Neuron (in vitro differentiated cells): ENCODE measurements at regions not wholly inside any gene's neighbourhood (a gene's known extent, or its start where the extent isn't known, plus 50 kb on each side); places are given as distances from the start of the nearest gene placed in this dataset.

Experiments
- H2AFZ ChIP-seq: one replicate; pipeline ENCODE4 v1.6.1; 2013; ENCODE audit warnings: low read depth, mild to moderate bottlenecking, inconsistent platforms, low read length, moderate library complexity
- H3K27me3 ChIP-seq: one replicate; pipeline ENCODE4 v1.6.1; 2013; ENCODE audit warnings: low read length; ENCODE audit not compliant: insufficient read depth
- H3K36me3 ChIP-seq: one replicate; pipeline ENCODE4 v1.6.1; 2013; ENCODE audit warnings: low read length; ENCODE audit not compliant: insufficient read depth
- H3K4me1 ChIP-seq: one replicate; pipeline ENCODE4 v1.6.1; 2013; ENCODE audit warnings: low read length; ENCODE audit not compliant: insufficient read depth
- H3K4me3 ChIP-seq: 2 replicates; pipeline ENCODE4 v1.5.1; 2013; ENCODE audit warnings: mild to moderate bottlenecking, low read length, moderate library complexity
- H3K9me3 ChIP-seq: one replicate; pipeline ENCODE4 v1.6.1; 2013; ENCODE audit warnings: low read length

DNA sequence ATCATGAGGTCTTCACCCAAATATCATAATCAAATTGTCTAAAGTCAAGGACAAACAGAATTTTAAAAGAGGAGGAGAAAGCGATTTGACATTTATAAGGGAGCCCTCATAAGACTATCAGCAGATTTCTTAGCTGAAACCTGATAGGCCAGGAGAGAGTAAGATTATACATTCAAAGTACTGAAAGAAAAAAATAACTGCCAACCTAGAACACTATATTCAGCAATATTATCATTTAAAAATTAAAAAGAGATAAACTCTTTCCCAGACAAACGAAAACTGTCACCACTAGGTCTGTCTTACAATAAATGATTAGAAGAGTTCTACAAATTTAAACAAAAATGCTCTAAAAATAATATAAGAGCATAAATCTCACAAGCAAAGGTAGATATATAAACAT, 154.1 kb upstream of the TMEM106B start:
- H3K4me3 ChIP-seq, result no peak overlapping the region
- H3K9me3 ChIP-seq, result peaks cover 2% of the 10 kb centered on the region
- no peak overlapping the region for H2AFZ ChIP-seq
- H3K36me3 ChIP-seq, result no peaks in the 10 kb centered on the region
- H3K4me1 ChIP-seq, result no peaks in the 10 kb centered on the region
- H3K27me3 ChIP-seq, result no peaks in the 10 kb centered on the region

DNA sequence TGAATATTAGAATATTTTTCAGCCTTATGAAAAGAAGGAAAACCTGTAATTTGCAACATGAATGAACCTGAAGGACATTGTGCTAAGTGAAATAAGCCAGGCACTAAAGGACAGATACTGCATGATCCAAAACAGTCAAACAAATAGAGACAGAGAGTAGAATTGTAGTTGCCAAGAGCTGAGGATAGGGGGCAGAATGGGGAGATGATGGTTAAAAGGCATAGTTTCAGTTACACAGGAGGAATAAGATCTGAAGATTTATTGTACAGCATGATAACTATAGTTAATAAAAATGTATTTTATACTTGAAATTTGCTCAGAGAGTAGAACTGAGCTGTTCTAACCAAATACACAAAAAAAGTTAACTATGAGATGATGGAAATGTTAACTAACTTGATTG, 149.0 kb upstream of the TMEM106B start:
- Histone ChIP-seq H3K4me3 (no peak overlapping the region), H2AFZ (no peak overlapping the region), H3K27me3 (no peaks in the 10 kb centered on the region), H3K9me3 (no peaks in the 10 kb centered on the region), H3K4me1 (no peaks in the 10 kb centered on the region), H3K36me3 (no peaks in the 10 kb centered on the region)

DNA sequence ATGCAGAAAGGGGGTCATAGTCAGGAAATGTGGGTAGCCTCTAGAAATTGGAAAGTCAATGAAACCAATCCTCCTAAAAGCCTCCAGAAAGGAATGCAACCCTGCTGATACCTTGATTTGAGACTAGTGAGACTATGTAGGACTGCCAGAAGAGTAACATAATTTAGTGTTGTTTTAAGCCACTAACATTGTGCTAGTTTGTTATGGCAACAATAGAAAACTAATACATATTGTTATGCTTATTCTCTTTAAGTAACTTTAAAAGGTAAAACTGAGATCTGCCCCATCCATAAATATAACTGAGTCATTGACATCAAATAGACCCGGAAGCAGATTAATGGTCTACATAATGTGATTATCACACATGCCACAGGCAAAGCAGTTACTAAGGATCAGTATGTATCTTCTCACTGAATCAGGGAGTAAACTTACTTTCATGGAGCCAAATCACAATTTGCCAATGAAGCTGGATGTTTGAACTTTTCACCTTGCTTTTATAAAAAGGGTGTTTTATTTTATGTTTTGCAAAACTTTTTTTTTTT, 146.4 kb upstream of the TMEM106B start:
- no peaks in the 10 kb centered on the region for H3K36me3 ChIP-seq
- no peaks in the 10 kb centered on the region for H3K27me3 ChIP-seq
- no peak overlapping the region for H3K4me3 ChIP-seq
- no peaks in the 10 kb centered on the region for H3K9me3 ChIP-seq
- H2AFZ ChIP-seq, result no peak overlapping the region
- no peaks in the 10 kb centered on the region for H3K4me1 ChIP-seq

DNA sequence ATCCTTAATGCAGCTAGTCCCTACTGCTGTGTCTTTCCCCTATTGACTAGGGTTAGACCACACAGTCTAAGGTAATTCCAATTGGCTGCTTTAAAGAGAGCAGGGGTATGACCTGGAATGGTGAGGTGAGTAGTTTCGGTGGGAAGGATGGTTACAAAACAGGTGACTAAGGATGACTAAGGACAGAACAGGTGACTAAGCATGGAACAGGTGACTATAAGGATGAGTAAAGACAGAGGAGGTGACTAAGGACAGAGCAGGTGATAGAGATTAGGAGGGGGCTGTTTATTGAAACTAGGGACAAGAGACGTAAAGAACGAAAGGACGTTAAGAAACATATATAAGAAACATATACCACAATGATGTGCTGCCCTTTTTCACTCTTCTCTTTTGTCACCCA, 145.1 kb upstream of the TMEM106B start:
- Histone ChIP-seq H3K36me3 (no peaks in the 10 kb centered on the region), H3K4me1 (no peaks in the 10 kb centered on the region), H3K27me3 (no peaks in the 10 kb centered on the region), H2AFZ (no peak overlapping the region), H3K9me3 (no peaks in the 10 kb centered on the region), H3K4me3 (no peak overlapping the region)

- no peaks in the 10 kb centered on the region for H3K36me3 ChIP-seq
- no peaks in the 10 kb centered on the region for H3K27me3 ChIP-seq
- no peak overlapping the region for H3K4me3 ChIP-seq
- H3K9me3 ChIP-seq, result no peaks in the 10 kb centered on the region
- no peak overlapping the region for H2AFZ ChIP-seq
- H3K4me1 ChIP-seq, result no peaks in the 10 kb centered on the region
Observed at GRCh38 chr7:12066521-12066920, 144.6 kb upstream of the TMEM106B start.

DNA sequence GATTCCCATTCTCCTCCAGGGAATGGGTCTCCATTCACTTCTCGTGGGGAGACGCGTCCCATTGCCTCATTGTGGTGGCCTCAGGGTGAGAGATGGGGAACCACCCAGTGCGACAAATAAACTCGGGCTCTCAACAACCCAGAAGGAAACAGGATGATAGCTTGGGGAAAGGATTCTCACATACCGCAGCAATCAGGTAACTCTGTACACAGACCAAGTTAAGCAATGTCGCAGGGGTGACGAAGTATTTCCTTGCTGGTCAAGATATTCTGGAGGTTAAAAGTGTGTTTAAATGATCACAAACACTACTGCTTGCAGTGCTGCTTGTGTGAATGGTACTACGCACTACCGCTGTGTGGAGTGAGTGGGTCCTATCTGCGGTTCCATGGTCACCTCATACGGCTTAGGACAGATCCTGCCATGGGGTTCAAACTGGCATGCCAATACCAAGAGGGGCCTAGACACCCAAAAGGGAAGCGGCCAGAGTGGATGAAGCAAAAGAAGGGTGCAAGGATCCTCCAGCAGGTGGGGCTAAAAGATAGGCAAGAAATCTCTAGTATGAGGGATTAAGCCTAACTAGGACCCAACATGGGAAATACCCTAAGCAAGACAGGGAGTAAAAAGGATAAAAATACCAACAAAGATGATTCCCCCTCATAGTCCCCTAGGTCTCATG, 143.8 kb upstream of the TMEM106B start:
- Histone ChIP-seq H3K9me3 (no peaks in the 10 kb centered on the region), H3K27me3 (no peaks in the 10 kb centered on the region), H3K4me3 (no peak overlapping the region), H3K36me3 (no peaks in the 10 kb centered on the region), H2AFZ (no peak overlapping the region), H3K4me1 (no peaks in the 10 kb centered on the region)

DNA sequence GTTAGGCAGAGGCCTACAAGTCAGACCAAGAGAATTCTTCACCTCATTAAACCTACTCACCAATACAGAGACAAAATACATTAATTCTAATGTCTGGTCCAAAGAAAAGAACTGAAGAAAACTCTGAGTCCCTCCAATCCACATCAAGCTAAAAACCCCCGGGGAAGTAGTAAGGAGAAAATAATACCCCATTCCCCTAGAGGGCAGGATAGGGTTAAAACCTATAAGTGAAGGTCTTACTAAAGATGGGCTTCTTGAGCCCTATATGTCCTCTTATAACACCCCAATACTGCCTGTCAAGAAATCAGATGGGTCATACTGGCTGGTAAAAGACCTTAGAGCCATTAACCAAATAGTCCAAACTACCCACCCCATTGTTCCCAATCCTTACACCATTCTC, 141.3 kb upstream of the TMEM106B start:
- no peaks in the 10 kb centered on the region for H3K36me3 ChIP-seq
- H3K4me3 ChIP-seq, result no peak overlapping the region
- H3K4me1 ChIP-seq, result no peaks in the 10 kb centered on the region
- H3K9me3 ChIP-seq, result no peaks in the 10 kb centered on the region
- no peaks in the 10 kb centered on the region for H3K27me3 ChIP-seq
- no peak overlapping the region for H2AFZ ChIP-seq

- no peaks in the 10 kb centered on the region for H3K36me3 ChIP-seq
- H2AFZ ChIP-seq, result no peak overlapping the region
- no peak overlapping the region for H3K4me3 ChIP-seq
- H3K27me3 ChIP-seq, result no peaks in the 10 kb centered on the region
- peaks cover 4% of the 10 kb centered on the region for H3K9me3 ChIP-seq
- no peaks in the 10 kb centered on the region for H3K4me1 ChIP-seq
Observed at GRCh38 chr7:12074889-12075288, 136.2 kb upstream of the TMEM106B start.

DNA sequence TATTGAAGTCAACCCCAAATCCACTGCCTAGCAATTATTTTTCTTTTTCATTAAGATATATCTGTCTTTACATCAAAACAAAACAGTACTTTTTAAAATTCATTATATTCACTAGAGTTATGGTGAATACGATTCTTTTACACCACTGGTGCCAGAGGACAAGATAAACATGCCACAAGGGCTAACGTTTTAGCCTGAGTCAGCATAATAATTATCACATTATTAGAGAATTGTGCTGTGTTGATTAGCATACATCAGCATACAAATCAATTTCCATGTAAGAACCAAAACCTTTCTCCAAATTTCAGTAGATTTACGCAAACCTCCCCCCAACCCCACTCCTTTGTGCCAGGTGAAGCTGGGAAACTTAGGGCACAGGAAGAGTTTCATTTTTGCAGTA, 131.1 kb upstream of the TMEM106B start:
- Histone ChIP-seq H3K4me3 (no peak overlapping the region), H3K36me3 (no peaks in the 10 kb centered on the region), H3K9me3 (peaks cover 2% of the 10 kb centered on the region), H2AFZ (no peak overlapping the region), H3K27me3 (no peaks in the 10 kb centered on the region), H3K4me1 (no peaks in the 10 kb centered on the region)

DNA sequence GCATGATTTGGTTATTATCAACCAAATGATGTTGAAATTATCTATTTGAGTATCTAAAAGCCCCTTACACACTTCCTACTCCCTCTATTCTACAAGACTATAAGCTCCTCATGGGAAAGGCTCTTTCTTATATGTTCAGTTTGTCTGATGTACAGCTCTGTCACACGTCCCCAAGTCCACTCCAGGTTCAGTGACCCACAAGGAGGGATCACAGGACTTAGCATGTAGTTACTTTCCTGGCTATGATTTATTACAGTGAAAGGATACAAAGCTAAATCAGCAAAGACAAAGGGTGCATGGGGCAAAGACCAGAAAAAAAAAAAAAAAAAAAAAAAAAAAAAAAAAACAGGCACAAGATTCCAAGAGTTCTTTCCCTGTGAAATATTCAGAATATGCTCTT, 125.6 kb upstream of the TMEM106B start:
- Histone ChIP-seq H2AFZ (no peak overlapping the region), H3K27me3 (no peaks in the 10 kb centered on the region), H3K4me1 (no peaks in the 10 kb centered on the region), H3K36me3 (no peaks in the 10 kb centered on the region), H3K4me3 (no peak overlapping the region), H3K9me3 (no peaks in the 10 kb centered on the region)

GRCh38 chr7:12089951-12090756, 120.9 kb upstream of the TMEM106B start:
- Histone ChIP-seq H3K27me3 (no peaks in the 10 kb centered on the region), H3K4me3 (no peak overlapping the region), H2AFZ (no peak overlapping the region), H3K36me3 (no peaks in the 10 kb centered on the region), H3K4me1 (no peaks in the 10 kb centered on the region), H3K9me3 (no peaks in the 10 kb centered on the region)

DNA sequence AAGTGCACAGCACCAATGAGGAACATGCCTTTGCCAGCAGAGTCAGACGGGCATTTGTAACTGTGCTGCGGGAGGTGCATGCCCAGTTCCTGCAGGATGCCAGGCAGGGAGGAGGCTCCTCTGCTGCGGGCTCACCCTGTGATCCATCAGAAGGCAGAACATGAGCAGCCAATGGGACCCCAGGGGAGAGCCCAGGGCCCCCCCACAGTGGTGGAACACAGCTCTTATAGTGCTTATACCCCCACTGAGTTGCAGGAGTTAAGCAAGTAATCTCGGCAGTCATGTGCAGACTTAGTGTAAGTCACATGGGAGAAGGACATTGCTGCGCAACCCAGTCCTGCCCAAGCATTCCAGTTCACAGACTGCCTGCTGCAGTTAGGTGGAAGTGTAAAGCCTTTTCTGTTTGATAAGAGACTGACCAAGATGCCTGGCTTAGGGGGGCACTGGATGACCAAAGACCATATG, 120.3 kb upstream of the TMEM106B start:
- H2AFZ ChIP-seq, result no peak overlapping the region
- H3K4me1 ChIP-seq, result no peaks in the 10 kb centered on the region
- no peaks in the 10 kb centered on the region for H3K9me3 ChIP-seq
- H3K4me3 ChIP-seq, result no peak overlapping the region
- no peaks in the 10 kb centered on the region for H3K36me3 ChIP-seq
- H3K27me3 ChIP-seq, result no peaks in the 10 kb centered on the region

DNA sequence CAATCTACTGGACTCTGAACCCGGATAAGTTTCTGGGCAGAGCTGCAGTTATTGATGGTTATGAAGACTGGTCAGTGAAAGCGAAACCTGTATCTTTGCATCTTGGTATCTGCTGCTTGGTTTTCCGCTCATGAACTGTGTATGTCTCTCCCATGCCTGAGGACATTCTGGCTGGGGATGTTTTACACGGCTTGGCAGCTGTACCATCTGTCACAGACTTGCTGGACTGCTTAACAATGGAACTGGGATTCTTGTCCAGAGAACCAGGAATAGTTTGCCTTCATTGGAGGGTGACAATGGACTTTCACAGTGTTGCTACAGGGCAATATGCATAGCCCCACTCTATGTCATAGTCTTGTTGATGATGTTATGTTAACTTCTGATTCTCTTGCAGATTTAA, 119.9 kb upstream of the TMEM106B start:
- no peaks in the 10 kb centered on the region for H3K36me3 ChIP-seq
- H3K4me1 ChIP-seq, result no peaks in the 10 kb centered on the region
- H3K27me3 ChIP-seq, result no peaks in the 10 kb centered on the region
- H3K9me3 ChIP-seq, result no peaks in the 10 kb centered on the region
- H3K4me3 ChIP-seq, result no peak overlapping the region
- no peak overlapping the region for H2AFZ ChIP-seq
